ENCODE measurements at regions not wholly inside any gene's neighbourhood (a gene's known extent, or its start where the extent isn't known, plus 50 kb on each side); places are given as distances from the start of the nearest gene placed in this dataset.

DNA sequence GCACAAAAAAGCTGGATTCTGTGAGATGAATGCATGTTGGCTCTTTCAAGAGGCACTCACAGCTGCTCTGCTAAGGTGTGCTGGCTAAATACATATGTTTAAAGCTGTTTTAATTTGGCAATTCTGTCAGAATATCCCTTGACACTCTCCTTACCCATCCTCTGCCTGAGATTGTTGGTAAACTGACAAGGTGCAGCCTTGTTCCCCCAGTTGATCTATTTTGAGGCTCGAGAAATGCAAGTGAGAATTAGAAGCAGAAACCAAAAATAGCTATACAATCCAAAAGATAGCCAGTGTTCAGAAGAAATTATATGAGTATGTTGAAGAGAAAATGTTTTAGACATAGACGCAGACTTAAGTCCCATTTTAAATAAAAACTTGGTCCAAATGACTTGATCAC lies 971.7 kb upstream of the GYPC start:
- TF ChIP-seq, protein P1, sequence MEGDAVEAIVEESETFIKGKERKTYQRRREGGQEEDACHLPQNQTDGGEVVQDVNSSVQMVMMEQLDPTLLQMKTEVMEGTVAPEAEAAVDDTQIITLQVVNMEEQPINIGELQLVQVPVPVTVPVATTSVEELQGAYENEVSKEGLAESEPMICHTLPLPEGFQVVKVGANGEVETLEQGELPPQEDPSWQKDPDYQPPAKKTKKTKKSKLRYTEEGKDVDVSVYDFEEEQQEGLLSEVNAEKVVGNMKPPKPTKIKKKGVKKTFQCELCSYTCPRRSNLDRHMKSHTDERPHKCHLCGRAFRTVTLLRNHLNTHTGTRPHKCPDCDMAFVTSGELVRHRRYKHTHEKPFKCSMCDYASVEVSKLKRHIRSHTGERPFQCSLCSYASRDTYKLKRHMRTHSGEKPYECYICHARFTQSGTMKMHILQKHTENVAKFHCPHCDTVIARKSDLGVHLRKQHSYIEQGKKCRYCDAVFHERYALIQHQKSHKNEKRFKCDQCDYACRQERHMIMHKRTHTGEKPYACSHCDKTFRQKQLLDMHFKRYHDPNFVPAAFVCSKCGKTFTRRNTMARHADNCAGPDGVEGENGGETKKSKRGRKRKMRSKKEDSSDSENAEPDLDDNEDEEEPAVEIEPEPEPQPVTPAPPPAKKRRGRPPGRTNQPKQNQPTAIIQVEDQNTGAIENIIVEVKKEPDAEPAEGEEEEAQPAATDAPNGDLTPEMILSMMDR (conservative IDR thresholded peaks at IDR 0.05; ENCODE audit: low read depth, low read length): no peak
- no peak for TF ChIP-seq EZH2 (IDR thresholded peaks at IDR 0.05; ENCODE audit: low read length, unreplicated experiment)
